Epithelial cell of esophagus (primary cell): ENCODE measurements at regions not wholly inside any gene's neighbourhood (a gene's known extent, or its start where the extent isn't known, plus 50 kb on each side); places are given as distances from the start of the nearest gene placed in this dataset.

Experiments
- DNase-seq: peaks from one replicate; pipeline ENCODE4 v3.0.0; 2010; ENCODE audit warnings: low read depth
- H3K4me3 ChIP-seq: 2 replicates; pipeline ENCODE4 v1.5.1; 2011; ENCODE audit warnings: mild to moderate bottlenecking, low read length, control low read depth
- TF ChIP-seq, protein P1 (sequence below): IDR thresholded peaks from 2 replicates; pipeline ENCODE4 v1.5.1; 2011; ENCODE audit warnings: low read depth, mild to moderate bottlenecking, low read length, control low read depth, inconsistent platforms; ENCODE audit not compliant: insufficient read depth; ENCODE audit errors: missing control alignments

- no peak for DNase-seq
- no peak overlapping the region for H3K4me3 ChIP-seq
- TF ChIP-seq, protein P1, sequence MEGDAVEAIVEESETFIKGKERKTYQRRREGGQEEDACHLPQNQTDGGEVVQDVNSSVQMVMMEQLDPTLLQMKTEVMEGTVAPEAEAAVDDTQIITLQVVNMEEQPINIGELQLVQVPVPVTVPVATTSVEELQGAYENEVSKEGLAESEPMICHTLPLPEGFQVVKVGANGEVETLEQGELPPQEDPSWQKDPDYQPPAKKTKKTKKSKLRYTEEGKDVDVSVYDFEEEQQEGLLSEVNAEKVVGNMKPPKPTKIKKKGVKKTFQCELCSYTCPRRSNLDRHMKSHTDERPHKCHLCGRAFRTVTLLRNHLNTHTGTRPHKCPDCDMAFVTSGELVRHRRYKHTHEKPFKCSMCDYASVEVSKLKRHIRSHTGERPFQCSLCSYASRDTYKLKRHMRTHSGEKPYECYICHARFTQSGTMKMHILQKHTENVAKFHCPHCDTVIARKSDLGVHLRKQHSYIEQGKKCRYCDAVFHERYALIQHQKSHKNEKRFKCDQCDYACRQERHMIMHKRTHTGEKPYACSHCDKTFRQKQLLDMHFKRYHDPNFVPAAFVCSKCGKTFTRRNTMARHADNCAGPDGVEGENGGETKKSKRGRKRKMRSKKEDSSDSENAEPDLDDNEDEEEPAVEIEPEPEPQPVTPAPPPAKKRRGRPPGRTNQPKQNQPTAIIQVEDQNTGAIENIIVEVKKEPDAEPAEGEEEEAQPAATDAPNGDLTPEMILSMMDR = no peak
Measured at GRCh38 chr5:3889412-3890142, 293.9 kb downstream of the IRX1 start.

- DNase-seq = no peak
- TF ChIP-seq, protein P1 = no peak
- no peak overlapping the region for H3K4me3 ChIP-seq
Measured at GRCh38 chr5:3891113-3891512, 295.5 kb downstream of the IRX1 start.

DNA sequence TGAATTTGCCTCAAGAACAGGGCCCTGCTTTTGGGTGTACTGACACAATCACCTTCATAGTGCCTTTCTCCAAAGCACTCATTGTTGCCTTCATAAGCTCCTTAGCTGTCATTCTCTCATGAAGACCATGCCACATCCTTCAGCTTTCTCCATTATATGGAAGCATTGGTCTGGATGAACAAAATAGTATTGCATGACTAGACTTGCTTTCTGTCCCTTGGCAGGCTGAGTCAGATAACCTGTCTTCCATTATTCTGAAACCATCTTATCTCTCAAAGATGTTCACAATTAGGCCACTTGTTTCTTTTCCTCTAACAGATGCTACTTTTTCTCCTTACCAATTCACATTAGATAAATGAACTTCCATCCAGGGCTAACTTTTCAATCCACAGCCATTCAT is 297.9 kb downstream of the IRX1 start:
- no peak overlapping the region for H3K4me3 ChIP-seq
- TF ChIP-seq, protein P1 = no peak
- DNase-seq = peak; percentile 64

- no peak for DNase-seq
- TF ChIP-seq, protein P1 = no peak
- no peak overlapping the region for H3K4me3 ChIP-seq
Measured at GRCh38 chr5:3893975-3894374, 298.3 kb downstream of the IRX1 start.

DNA sequence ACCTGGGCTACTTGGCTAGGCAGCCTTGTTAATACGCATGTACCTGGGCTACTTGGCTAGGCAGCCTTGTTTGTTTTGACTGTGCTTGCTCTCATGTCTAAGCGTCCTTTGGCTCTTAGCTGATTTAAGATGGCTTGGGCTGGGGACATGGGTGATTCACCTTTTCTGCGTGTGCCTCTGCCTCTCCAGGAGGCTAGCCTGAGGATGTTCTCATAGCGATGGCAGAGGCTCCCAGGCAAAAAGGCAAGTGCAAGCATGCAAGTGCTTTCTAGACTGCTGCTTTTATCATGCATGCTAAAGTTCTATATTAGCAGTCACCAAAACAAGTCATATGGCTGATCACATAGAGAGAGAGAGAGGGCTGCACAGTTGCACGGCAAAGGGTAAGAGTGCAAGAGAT is 300.5 kb downstream of the IRX1 start:
- no peak overlapping the region for H3K4me3 ChIP-seq
- peak; percentile 89 for DNase-seq
- TF ChIP-seq, protein P1 = no peak

- no peak for DNase-seq
Measured at GRCh38 chr5:3899093-3899492, 303.5 kb downstream of the IRX1 start.

More at GRCh38 chr5:3899093-3899492, 303.5 kb downstream of the IRX1 start:
- no peak overlapping the region for H3K4me3 ChIP-seq
- TF ChIP-seq, protein P1 = no peak
